WTC11 (cell line): ENCODE measurements at regions not wholly inside any gene's neighbourhood (a gene's known extent, or its start where the extent isn't known, plus 50 kb on each side); places are given as distances from the start of the nearest gene placed in this dataset.

Source experiments
- ATAC-seq: fragments of 200-7000 bp; cut with Tn5 transposase; 2 replicates; pipeline ENCODE4 v1.10.0; 2021; ENCODE audit warnings: mild to moderate bottlenecking, moderate library complexity
- CTCF ChIA-PET: fragments of 300-600 bp; sonication (Branson Sonifier 250); formaldehyde crosslinking; loops from one replicate; lab custom pipeline; 2021; ENCODE audit warnings: antibody characterized with exemption; lab: Charles Lee
- POLR2A ChIA-PET: fragments of 350-600 bp; sonication (Branson Sonifier 250); formaldehyde crosslinking; loops from one replicate; lab custom pipeline; 2021; ENCODE audit warnings: antibody characterized with exemption; lab: Charles Lee
- DNase-seq: peaks from one replicate; pipeline ENCODE4 v3.0.0; 2021; ENCODE audit warnings: low spot score
- H3K27ac Mint-ChIP-seq: 2 replicates; pipeline ENCODE4 v1.8.0; 2021; ENCODE audit warnings: mixed read lengths
- H3K27me3 Mint-ChIP-seq: 2 replicates; pipeline ENCODE4 v1.8.0; 2021; ENCODE audit warnings: low read depth, mild to moderate bottlenecking, moderate library complexity, mixed read lengths
- H3K36me3 Mint-ChIP-seq: 2 replicates; pipeline ENCODE4 v1.8.0; 2021; ENCODE audit warnings: mixed read lengths
- H3K4me1 Mint-ChIP-seq: 2 replicates; pipeline ENCODE4 v1.8.0; 2022; ENCODE audit warnings: mixed read lengths
- H3K4me3 Mint-ChIP-seq: 2 replicates; pipeline ENCODE4 v1.8.0; 2021; ENCODE audit warnings: mild to moderate bottlenecking, moderate library complexity, mixed read lengths
- H3K9me3 Mint-ChIP-seq: 2 replicates; pipeline ENCODE4 v1.8.0; 2021; ENCODE audit warnings: mixed read lengths
- ATF1 ChIP-seq: sonication (generic); formaldehyde crosslinking; IDR thresholded peaks from 2 replicates; pipeline ENCODE4 v1.8.1; 2023; ENCODE audit warnings: mild to moderate bottlenecking, moderate library complexity, missing genetic modification reagents
- CREB1 ChIP-seq: sonication (generic); formaldehyde crosslinking; IDR thresholded peaks from 2 replicates; pipeline ENCODE4 v1.8.0; 2023; ENCODE audit warnings: mild to moderate bottlenecking, missing genetic modification reagents
- CREM ChIP-seq: sonication (generic); formaldehyde crosslinking; IDR thresholded peaks from 2 replicates; pipeline ENCODE4 v1.8.1; 2022; ENCODE audit warnings: mild to moderate bottlenecking, missing genetic modification reagents, moderate library complexity
- ELF4 ChIP-seq: sonication (generic); formaldehyde crosslinking; IDR thresholded peaks from 2 replicates; pipeline ENCODE4 v1.8.1; 2022; ENCODE audit warnings: low read depth, mild to moderate bottlenecking, moderate library complexity, missing genetic modification reagents
- EMX1 ChIP-seq: fragments of 250-450 bp; sonication (Bioruptor Pico); IDR thresholded peaks from 2 replicates; pipeline ENCODE4 v1.8.0; 2021; ENCODE audit warnings: mild to moderate bottlenecking
- ESRRA ChIP-seq: sonication (generic); formaldehyde crosslinking; IDR thresholded peaks from 2 replicates; pipeline ENCODE4 v1.8.1; 2022; ENCODE audit warnings: mild to moderate bottlenecking, missing genetic modification reagents, borderline replicate concordance
- FOXJ3 ChIP-seq: sonication (generic); formaldehyde crosslinking; IDR thresholded peaks from 2 replicates; pipeline ENCODE4 v1.9.0; 2021; ENCODE audit warnings: missing genetic modification reagents, mild to moderate bottlenecking, borderline replicate concordance
- FOXP1 ChIP-seq: sonication (generic); formaldehyde crosslinking; IDR thresholded peaks from 2 replicates; pipeline ENCODE4 v1.8.0; 2022; ENCODE audit warnings: missing genetic modification reagents, mild to moderate bottlenecking, moderate library complexity, borderline replicate concordance
- IRF2 ChIP-seq: sonication (generic); formaldehyde crosslinking; IDR thresholded peaks from 2 replicates; pipeline ENCODE4 v1.8.0; 2022; ENCODE audit warnings: low read depth, missing genetic modification reagents, borderline replicate concordance
- JAZF1 ChIP-seq: fragments of 250-450 bp; sonication (Bioruptor Pico); IDR thresholded peaks from 2 replicates; pipeline ENCODE4 v1.9.0; 2021; ENCODE audit warnings: moderate library complexity, mild to moderate bottlenecking, inconsistent platforms
- NFATC4 ChIP-seq: fragments of 250-450 bp; sonication (Bioruptor Pico); IDR thresholded peaks from 2 replicates; pipeline ENCODE4 v1.9.0; 2021; ENCODE audit warnings: mild to moderate bottlenecking
- NFE2L1 ChIP-seq: sonication (generic); formaldehyde crosslinking; IDR thresholded peaks from 2 replicates; pipeline ENCODE4 v1.8.1; 2023; ENCODE audit warnings: missing genetic modification reagents
- NR3C1 ChIP-seq: sonication (generic); formaldehyde crosslinking; conservative IDR thresholded peaks from 2 replicates; pipeline ENCODE4 v1.8.1; 2023; ENCODE audit warnings: low read depth, mild to moderate bottlenecking, missing genetic modification reagents
- RORB ChIP-seq: fragments of 250-450 bp; sonication (Bioruptor Pico); IDR thresholded peaks from 2 replicates; pipeline ENCODE4 v1.9.0; 2021; ENCODE audit warnings: mild to moderate bottlenecking
- SMAD4 ChIP-seq: sonication (generic); formaldehyde crosslinking; IDR thresholded peaks from 2 replicates; pipeline ENCODE4 v1.8.0; 2022; ENCODE audit warnings: mild to moderate bottlenecking, missing genetic modification reagents
- ZNF138 ChIP-seq: sonication (generic); formaldehyde crosslinking; conservative IDR thresholded peaks from 2 replicates; pipeline ENCODE4 v1.8.1; 2022; ENCODE audit warnings: mild to moderate bottlenecking, moderate library complexity, missing genetic modification reagents
- ZNF263 ChIP-seq: sonication (generic); formaldehyde crosslinking; IDR thresholded peaks from 2 replicates; pipeline ENCODE4 v1.8.1; 2022; ENCODE audit warnings: low read depth, mild to moderate bottlenecking, moderate library complexity, missing genetic modification reagents
- ZNF671 ChIP-seq: fragments of 250-450 bp; sonication (Bioruptor Pico); IDR thresholded peaks from 2 replicates; pipeline ENCODE4 v1.8.0; 2021; ENCODE audit warnings: mild to moderate bottlenecking
- TF ChIP-seq, protein P1 (sequence below): fragments of 250-450 bp; sonication (Bioruptor Pico); IDR thresholded peaks from 2 replicates; pipeline ENCODE4 v1.9.0; 2021; ENCODE audit warnings: mild to moderate bottlenecking
- TF ChIP-seq, protein P2 (sequence below): sonication (generic); formaldehyde crosslinking; IDR thresholded peaks from 2 replicates; pipeline ENCODE4 v1.8.1; 2023; ENCODE audit warnings: mild to moderate bottlenecking, moderate library complexity, missing genetic modification reagents
- TF ChIP-seq, protein P3 (sequence below): sonication (generic); formaldehyde crosslinking; IDR thresholded peaks from 2 replicates; pipeline ENCODE4 v1.8.1; 2022; ENCODE audit warnings: low read depth, missing genetic modification reagents, borderline replicate concordance
- TF ChIP-seq, protein P4 (sequence below): sonication (generic); formaldehyde crosslinking; IDR thresholded peaks from 2 replicates; pipeline ENCODE4 v1.8.0; 2022; ENCODE audit warnings: mild to moderate bottlenecking, missing genetic modification reagents
- TF ChIP-seq, protein P5 (sequence below): fragments of 250-450 bp; sonication (Bioruptor Pico); IDR thresholded peaks from 2 replicates; pipeline ENCODE4 v2.1.2; 2022; ENCODE audit warnings: mild to moderate bottlenecking, moderate library complexity

DNA sequence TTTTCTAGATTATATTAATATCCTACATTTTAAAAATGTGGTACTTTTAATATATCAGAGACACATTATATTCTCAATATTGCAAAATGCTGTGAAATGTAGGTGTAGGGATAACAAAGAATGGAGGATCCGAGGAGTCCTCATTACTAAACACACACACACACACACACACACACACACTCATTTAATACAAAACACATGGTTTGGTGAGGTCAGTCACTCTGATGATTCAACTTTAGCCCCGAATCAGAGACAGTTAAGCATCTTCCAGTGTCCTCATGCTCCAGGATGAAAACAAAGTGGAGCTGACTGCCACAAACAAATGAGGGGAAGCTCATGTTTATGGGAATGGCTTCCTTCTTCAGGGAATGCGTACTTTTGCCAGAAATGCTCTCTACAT, 147.5 kb downstream of the CYSLTR2 start:
- no peaks in the 10 kb centered on the region; the same call in 1 of the 2 replicates for H3K36me3 Mint-ChIP-seq
- no peaks in the 10 kb centered on the region for H3K4me1 Mint-ChIP-seq
- no peak for DNase-seq
- H3K27ac Mint-ChIP-seq = no peak overlapping the region
- peaks cover 5% of the 10 kb centered on the region for H3K9me3 Mint-ChIP-seq
- POLR2A ChIA-PET = no interaction called here
- TF ChIP-seq NR3C1 (CRISPR knock-in tag) (no peak), ZNF671 (CRISPR knock-in tag) (no peak), SMAD4 (no peak), ZNF263 (no peak), EMX1 (CRISPR knock-in tag) (no peak), NFE2L1 (CRISPR knock-in tag) (no peak), JAZF1 (CRISPR knock-in tag) (no peak), RORB (no peak), ESRRA (CRISPR knock-in tag) (no peak), IRF2 (CRISPR knock-in tag) (no peak), ZNF138 (CRISPR knock-in tag) (no peak), CREM (CRISPR knock-in tag) (no peak), NFATC4 (CRISPR knock-in tag) (no peak), CREB1 (no peak)
- TF ChIP-seq, protein P1, sequence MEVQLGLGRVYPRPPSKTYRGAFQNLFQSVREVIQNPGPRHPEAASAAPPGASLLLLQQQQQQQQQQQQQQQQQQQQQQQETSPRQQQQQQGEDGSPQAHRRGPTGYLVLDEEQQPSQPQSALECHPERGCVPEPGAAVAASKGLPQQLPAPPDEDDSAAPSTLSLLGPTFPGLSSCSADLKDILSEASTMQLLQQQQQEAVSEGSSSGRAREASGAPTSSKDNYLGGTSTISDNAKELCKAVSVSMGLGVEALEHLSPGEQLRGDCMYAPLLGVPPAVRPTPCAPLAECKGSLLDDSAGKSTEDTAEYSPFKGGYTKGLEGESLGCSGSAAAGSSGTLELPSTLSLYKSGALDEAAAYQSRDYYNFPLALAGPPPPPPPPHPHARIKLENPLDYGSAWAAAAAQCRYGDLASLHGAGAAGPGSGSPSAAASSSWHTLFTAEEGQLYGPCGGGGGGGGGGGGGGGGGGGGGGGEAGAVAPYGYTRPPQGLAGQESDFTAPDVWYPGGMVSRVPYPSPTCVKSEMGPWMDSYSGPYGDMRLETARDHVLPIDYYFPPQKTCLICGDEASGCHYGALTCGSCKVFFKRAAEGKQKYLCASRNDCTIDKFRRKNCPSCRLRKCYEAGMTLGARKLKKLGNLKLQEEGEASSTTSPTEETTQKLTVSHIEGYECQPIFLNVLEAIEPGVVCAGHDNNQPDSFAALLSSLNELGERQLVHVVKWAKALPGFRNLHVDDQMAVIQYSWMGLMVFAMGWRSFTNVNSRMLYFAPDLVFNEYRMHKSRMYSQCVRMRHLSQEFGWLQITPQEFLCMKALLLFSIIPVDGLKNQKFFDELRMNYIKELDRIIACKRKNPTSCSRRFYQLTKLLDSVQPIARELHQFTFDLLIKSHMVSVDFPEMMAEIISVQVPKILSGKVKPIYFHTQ (CRISPR knock-in tag) = no peak
- TF ChIP-seq, protein P2, sequence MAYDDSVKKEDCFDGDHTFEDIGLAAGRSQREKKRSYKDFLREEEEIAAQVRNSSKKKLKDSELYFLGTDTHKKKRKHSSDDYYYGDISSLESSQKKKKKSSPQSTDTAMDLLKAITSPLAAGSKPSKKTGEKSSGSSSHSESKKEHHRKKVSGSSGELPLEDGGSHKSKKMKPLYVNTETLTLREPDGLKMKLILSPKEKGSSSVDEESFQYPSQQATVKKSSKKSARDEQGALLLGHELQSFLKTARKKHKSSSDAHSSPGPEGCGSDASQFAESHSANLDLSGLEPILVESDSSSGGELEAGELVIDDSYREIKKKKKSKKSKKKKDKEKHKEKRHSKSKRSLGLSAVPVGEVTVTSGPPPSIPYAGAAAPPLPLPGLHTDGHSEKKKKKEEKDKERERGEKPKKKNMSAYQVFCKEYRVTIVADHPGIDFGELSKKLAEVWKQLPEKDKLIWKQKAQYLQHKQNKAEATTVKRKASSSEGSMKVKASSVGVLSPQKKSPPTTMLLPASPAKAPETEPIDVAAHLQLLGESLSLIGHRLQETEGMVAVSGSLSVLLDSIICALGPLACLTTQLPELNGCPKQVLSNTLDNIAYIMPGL (CRISPR knock-in tag) = no peak
- TF ChIP-seq, protein P3, sequence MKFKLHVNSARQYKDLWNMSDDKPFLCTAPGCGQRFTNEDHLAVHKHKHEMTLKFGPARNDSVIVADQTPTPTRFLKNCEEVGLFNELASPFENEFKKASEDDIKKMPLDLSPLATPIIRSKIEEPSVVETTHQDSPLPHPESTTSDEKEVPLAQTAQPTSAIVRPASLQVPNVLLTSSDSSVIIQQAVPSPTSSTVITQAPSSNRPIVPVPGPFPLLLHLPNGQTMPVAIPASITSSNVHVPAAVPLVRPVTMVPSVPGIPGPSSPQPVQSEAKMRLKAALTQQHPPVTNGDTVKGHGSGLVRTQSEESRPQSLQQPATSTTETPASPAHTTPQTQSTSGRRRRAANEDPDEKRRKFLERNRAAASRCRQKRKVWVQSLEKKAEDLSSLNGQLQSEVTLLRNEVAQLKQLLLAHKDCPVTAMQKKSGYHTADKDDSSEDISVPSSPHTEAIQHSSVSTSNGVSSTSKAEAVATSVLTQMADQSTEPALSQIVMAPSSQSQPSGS = no peak
- TF ChIP-seq, protein P4, sequence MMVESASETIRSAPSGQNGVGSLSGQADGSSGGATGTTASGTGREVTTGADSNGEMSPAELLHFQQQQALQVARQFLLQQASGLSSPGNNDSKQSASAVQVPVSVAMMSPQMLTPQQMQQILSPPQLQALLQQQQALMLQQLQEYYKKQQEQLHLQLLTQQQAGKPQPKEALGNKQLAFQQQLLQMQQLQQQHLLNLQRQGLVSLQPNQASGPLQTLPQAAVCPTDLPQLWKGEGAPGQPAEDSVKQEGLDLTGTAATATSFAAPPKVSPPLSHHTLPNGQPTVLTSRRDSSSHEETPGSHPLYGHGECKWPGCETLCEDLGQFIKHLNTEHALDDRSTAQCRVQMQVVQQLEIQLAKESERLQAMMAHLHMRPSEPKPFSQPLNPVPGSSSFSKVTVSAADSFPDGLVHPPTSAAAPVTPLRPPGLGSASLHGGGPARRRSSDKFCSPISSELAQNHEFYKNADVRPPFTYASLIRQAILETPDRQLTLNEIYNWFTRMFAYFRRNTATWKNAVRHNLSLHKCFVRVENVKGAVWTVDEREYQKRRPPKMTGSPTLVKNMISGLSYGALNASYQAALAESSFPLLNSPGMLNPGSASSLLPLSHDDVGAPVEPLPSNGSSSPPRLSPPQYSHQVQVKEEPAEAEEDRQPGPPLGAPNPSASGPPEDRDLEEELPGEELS (CRISPR knock-in tag) = no peak
- no peak for ATAC-seq
- CTCF ChIA-PET = no interaction called here
- H3K4me3 Mint-ChIP-seq = no peak overlapping the region
- no peaks in the 10 kb centered on the region for H3K27me3 Mint-ChIP-seq

DNA sequence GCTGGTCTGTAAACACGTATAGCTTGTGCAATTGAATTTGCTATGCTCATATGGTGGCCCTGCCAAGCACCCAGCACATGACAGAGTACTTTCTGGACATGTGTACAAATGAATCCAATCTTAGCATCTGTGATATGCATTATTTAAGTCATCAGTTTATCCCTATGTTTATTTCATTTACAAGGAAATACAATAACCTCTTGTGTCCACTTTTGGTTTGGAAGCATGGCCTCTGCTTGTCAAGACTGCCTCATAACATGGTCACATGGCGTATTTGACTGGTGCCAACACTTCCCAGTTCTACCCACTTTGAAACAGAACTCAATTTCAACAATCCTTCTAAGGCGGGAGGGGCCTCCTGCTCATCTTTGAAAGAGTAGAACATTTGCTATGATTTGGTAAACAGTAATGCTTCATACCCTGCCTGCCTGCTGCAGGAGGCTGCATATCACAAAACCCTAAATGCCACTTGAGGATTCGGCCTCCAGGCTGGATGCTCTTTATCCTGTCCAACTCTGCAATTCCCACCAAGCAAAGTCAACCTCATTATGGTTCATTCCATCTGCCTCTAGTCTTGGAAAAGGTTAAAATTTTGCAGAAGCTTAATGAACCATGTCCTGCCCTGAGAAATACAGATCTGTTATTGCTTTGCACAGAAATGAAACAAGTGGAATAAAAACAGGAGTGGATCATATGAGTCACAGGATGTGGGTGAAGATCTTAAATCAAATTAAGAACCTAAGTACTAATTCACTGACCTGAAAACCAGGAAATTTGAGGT, 151.3 kb downstream of the CYSLTR2 start:
- Mint-ChIP-seq H3K4me3 (no peak overlapping the region), H3K4me1 (no peaks in the 10 kb centered on the region), H3K36me3 (no peaks in the 10 kb centered on the region), H3K27ac (no peak overlapping the region), H3K27me3 (no peaks in the 10 kb centered on the region), H3K9me3 (no peaks in the 10 kb centered on the region)
- CTCF ChIA-PET = no interaction called here
- DNase-seq (no peak), ATAC-seq (no peak)
- POLR2A ChIA-PET = no interaction called here
- no peak for TF ChIP-seq FOXJ3
- no peak for TF ChIP-seq FOXP1 (CRISPR knock-in tag)
- no peak for TF ChIP-seq ATF1
- no peak for TF ChIP-seq ELF4 (CRISPR knock-in tag)
- TF ChIP-seq, protein P5, sequence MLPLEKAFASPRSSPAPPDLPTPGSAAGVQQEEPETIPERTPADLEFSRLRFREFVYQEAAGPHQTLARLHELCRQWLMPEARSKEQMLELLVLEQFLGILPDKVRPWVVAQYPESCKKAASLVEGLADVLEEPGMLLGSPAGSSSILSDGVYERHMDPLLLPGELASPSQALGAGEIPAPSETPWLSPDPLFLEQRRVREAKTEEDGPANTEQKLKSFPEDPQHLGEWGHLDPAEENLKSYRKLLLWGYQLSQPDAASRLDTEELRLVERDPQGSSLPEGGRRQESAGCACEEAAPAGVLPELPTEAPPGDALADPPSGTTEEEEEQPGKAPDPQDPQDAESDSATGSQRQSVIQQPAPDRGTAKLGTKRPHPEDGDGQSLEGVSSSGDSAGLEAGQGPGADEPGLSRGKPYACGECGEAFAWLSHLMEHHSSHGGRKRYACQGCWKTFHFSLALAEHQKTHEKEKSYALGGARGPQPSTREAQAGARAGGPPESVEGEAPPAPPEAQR = no peak
